ENCODE measurements at regions not wholly inside any gene's neighbourhood (a gene's known extent, or its start where the extent isn't known, plus 50 kb on each side); places are given as distances from the start of the nearest gene placed in this dataset.
"Not testable (repeated sequence)": the region's sequence is repeated elsewhere in the genome, so short reads cannot be mapped to it uniquely, and the experiment has no call there.

- DNase-seq (ENCODE audit: low read depth in 2 of 2), result no peak
Observed at GRCh38 chr7:25594728-25595127, 366.4 kb upstream of the NPVF start.

GRCh38 chr7:25595996-25596395 is 367.7 kb upstream of the NPVF start:
- DNase-seq (ENCODE audit: low read depth in 2 of 2), result peak in 1 of 2 experiments; percentile 4

- no peak for DNase-seq (ENCODE audit: low read depth in 2 of 2)
Observed at GRCh38 chr7:25596443-25596842, 368.2 kb upstream of the NPVF start.

DNA sequence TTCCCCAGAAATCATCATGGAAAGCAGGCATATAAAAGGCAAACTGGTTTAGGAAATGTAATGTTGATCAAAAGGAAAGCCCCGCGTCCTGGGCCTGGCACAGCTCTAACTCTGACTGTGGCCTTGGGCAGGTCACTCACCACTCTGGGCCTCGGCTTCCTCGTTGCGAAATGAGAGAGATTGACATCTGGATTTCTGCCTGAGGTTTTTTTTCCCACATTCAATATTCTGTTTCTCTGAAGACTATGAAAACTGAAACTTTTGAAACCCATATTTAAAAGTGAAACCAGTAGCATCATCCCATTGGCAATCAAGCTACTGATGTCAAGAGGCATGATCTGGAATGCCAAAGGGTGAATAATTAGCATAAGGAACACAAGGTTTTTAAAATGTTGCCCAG is 369.7 kb upstream of the NPVF start:
- DNase-seq (ENCODE audit: low read depth in 2 of 2), result no peak

DNA sequence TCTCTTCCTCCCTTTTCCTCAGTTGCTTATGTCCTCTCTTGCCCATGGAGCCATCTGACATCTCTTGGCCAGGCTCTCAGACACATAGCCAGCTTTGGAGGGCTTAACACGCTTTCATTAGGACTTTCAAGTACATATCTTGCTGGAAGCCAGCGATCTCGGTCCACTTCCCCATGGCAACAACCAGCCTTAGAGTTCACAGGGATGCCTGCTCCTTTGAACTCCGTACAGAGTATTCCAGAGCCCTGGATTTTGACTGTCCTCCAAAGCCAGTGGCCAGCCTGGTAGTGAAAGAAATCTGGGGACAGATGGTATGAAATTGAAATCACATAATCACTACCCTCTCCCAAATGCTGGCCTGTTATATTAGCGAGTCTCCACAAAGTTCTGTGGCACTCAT is 370.5 kb upstream of the NPVF start:
- DNase-seq (ENCODE audit: low read depth in 2 of 2), result no peak

DNA sequence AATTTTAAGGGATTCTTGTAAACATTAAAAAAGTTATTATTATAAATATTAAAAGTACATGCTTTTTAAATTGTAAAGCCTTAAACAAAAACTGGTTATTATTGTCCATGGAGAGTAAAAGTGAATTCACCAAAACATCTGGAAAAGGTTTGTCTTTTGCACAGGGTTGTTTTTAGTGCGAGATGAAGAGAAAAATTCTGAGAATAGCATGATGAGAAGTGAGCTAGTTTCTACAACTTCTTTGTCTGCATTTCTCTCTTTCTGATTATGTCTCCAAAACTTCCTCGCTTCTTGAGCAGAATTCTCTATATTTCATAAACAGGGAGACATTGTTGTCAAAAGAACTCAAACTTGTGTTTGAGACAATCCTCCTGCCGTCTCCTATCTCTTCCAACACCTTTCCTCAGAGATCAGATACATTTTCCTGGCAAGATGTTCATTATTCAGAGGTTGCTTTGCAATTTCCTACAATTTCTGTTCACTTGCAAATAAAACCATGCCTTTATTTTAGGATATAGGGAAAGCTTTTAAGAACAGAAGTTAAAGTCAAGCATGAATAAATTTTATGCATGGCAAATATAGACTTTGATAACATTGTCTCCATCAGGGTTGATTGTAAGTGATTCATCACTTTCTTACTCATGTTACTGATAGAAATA is 372.1 kb upstream of the NPVF start:
- no peak for DNase-seq (ENCODE audit: low read depth in 2 of 2)

GRCh38 chr7:25602730-25603426 is 374.6 kb upstream of the NPVF start:
- DNase-seq (ENCODE audit: low read depth in 2 of 2), result not testable (repeated sequence)

- not testable (repeated sequence) for DNase-seq (ENCODE audit: low read depth in 2 of 2)
Observed at GRCh38 chr7:25603427-25603740, 375.1 kb upstream of the NPVF start.

DNA sequence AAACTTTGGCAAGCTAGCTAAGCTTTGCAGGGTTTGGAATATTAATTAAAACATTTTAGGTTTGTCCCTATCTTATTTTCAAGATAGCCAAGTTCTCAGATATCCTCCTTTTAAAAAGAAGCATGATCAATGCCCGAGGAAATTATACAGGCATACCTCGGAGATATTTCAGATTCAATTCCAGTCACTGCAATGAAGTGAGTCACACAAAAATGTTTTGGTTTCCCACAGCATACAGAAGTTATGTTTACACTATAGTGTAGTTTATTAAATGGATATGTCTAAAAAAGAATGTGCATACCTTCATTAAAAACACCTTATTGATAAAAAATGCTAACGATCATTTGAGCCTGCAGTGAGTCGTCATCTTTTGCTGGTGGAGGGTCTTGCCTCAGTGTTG is 382.9 kb upstream of the NPVF start:
- DNase-seq (ENCODE audit: low read depth in 2 of 2), result no peak

DNA sequence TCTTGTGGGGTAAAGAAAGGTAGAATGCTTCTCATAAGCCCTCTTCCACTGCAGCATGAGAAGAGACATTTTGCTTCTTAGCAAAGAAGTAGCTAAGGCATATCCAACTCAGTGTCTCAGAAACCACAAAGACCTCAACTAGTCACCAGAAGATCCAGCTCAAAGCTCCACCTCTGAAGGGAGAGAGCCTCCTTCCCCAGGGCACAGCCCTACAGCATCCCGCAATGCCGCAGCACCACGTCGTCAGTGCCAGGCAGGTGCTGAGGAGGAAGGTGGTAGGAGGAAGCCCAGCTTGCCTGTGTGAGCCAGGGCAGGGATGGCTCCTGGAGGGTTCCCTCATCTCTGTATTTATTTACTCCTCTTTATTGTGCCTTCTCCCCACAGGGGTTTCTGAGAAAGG is 385.6 kb upstream of the NPVF start:
- DNase-seq (ENCODE audit: low read depth in 2 of 2), result no peak

DNA sequence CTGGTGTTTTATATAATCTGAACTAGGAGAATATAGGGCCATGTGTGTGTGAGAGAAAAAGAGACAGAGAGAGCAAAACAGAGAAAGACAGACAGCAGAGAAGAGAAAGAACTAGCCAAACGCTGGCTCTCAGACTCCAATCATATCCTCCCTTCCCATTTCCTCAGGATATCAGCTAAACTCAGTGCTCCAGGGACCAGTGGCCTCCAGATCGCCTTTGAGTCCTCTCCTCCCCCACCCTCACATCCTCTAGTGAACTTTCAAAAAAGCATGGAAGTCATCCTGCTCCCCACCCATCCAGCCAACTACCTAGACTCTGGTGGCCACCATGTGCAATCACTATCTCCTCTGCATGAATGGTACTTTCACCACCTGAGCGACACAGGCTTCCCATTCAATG is 386.1 kb upstream of the NPVF start:
- no peak for DNase-seq (ENCODE audit: low read depth in 2 of 2)

GRCh38 chr7:25615003-25615402 is 386.7 kb upstream of the NPVF start:
- no peak for DNase-seq (ENCODE audit: low read depth in 2 of 2)

DNA sequence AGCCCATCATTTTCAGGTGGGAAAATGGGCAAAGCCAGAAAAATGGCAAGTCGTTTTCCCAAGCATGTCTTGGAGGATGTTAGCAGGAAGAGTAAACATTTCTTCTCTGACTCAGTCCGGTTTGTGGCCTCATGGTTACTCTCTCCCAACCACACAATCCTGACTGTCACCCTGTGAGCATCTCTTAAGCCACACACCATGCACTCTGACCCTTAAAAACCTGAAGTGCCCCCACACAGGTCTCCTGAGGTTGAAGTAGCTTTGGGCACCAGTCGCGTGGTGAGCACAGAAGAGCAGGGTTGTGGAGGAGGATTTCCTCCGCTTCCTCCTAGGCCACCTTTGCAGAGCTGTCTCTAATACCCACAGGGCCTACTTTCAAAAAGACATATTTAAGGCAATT is 387.3 kb upstream of the NPVF start:
- no peak for DNase-seq (ENCODE audit: low read depth in 2 of 2)

DNA sequence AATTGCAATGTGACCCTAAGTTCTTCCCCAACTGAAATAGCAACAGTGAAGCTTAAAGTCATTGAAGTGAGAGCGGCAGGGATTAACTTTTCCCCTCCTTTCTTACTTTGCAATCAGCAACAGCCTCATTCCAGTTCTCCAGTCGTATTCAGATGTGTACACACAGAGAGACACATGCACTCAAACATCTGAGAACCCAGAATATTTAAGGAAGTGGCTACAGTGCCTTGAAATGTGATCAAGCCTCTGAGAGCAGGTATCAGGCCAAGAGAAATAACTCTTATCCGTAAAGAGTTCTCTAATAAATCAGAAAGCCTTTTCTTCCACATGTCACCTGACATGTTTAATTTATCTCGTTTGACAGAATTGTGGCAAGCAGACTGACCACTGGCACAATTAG is 388.9 kb upstream of the NPVF start:
- DNase-seq (ENCODE audit: low read depth in 2 of 2), result no peak

- DNase-seq (ENCODE audit: low read depth in 2 of 2), result no peak
Observed at GRCh38 chr7:25617673-25618072, 389.4 kb upstream of the NPVF start.

GRCh38 chr7:25619381-25619780 is 391.1 kb upstream of the NPVF start:
- no peak for DNase-seq (ENCODE audit: low read depth in 2 of 2)

- DNase-seq (ENCODE audit: low read depth in 2 of 2), result no peak
Observed at GRCh38 chr7:25619963-25620799, 391.9 kb upstream of the NPVF start.

GRCh38 chr7:25621993-25622392 is 393.7 kb upstream of the NPVF start:
- DNase-seq (ENCODE audit: low read depth in 2 of 2), result no peak

GRCh38 chr7:25622695-25623094 is 394.4 kb upstream of the NPVF start:
- DNase-seq (ENCODE audit: low read depth in 2 of 2), result no peak

- no peak for DNase-seq (ENCODE audit: low read depth in 2 of 2)
Observed at GRCh38 chr7:25624051-25624450, 395.8 kb upstream of the NPVF start.

DNA sequence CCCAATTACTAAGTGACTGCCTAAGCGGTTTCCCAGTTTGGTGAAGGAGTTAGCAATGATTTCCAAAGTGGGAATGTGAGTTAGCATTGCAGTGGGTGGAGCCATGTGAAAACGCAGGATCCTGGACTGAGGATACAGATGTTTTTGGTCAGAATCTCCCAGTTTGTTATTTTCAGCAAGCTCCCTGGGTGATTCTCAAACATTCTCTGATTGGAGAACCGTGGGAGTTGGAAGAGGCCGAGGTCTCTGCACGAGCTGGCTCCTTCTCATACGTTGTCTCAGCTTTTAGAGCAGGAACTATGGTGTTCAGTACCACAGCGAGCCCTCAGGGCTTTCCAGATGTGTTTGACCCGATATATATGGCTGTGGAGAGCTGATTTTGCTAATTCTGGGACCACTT is 396.5 kb upstream of the NPVF start:
- DNase-seq (ENCODE audit: low read depth in 2 of 2), result peak; percentile 1 to 3

DNA sequence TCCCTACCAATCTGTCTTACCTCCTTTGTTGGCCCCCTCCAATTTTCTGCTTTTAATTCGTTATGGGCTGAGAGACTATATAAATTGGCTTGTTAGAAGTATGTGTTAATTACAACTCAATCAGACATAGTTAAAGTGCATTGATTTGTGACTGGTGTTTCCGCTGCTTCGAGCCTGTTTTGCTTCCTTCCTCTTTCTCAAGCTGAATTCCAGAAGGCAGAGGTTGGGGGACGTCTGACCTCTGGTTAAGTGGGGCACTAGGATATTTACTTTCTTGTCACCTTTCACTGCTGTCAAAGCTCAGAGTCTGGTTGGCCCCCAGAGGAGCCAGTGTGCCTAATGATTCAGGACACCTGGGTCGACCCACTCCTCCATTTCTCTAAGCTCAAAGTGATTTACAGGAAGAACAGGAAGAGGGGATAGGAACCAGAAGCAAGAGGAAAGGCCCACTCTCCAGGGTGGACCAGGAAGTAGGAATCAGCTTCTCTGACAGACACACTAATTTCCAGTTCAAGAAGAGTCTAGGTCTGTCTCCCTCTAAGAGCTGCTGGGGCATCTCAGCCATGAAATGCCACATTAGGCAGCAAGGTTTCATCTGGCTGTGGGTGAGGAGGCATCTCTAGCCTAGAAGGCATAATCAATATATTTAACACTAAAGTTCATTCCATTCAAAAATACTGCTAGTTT is 397.2 kb upstream of the NPVF start:
- no peak for DNase-seq (ENCODE audit: low read depth in 2 of 2)

Data from fibroblast of skin of left quadriceps (primary cell).